ENCODE measurements at regions not wholly inside any gene's neighbourhood (a gene's known extent, or its start where the extent isn't known, plus 50 kb on each side); places are given as distances from the start of the nearest gene placed in this dataset.
A peak's percentile ranks its signal among the peaks of the same experiment; 100 is the strongest.

DNA sequence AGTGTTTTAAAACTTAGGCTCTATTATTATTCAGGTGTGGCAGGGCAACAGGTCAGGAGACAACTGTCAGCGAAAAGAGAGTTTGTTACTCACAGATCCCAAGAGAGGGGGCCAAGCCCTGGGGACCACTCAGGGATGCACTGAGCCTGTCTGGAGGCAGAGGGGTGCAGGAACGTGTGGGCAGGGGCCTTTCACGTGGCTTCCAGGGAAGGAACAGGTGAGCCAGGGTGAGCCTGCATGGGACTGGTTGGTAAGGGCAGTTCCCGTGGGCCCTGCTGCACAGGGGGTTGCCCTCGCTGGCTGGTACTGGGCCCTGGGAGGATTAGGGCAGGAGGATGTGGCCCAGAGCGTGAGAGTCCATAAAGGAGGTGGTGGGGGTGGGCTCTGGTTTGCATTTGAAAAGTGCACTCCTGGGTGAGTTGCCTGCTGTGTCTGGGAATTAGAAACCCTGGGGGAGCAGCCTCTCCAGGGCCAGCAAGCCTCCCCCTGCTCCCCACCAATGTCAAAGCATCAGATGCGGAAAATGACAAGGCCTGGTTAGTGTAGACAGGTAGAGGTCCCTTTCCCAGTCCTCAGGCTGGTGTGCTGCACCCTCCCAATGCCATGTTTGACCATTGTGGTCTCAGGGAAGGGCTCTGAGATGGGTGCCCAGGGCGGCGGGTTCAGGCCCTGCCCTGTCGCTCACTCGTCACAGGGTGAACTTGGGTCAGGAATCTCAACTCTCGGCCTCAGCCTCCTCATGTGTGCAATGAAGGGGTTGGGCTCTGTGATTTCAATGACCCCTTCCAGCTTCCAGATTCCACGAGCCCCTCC, 127.4 kb upstream of the RPS6KA2 start:
- TF ChIP-seq, protein P1, sequence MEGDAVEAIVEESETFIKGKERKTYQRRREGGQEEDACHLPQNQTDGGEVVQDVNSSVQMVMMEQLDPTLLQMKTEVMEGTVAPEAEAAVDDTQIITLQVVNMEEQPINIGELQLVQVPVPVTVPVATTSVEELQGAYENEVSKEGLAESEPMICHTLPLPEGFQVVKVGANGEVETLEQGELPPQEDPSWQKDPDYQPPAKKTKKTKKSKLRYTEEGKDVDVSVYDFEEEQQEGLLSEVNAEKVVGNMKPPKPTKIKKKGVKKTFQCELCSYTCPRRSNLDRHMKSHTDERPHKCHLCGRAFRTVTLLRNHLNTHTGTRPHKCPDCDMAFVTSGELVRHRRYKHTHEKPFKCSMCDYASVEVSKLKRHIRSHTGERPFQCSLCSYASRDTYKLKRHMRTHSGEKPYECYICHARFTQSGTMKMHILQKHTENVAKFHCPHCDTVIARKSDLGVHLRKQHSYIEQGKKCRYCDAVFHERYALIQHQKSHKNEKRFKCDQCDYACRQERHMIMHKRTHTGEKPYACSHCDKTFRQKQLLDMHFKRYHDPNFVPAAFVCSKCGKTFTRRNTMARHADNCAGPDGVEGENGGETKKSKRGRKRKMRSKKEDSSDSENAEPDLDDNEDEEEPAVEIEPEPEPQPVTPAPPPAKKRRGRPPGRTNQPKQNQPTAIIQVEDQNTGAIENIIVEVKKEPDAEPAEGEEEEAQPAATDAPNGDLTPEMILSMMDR (IDR thresholded peaks at IDR 0.05; ENCODE audit: low read depth, low read length, missing control alignments) = no peak
- H3K4me3 ChIP-seq (ENCODE audit: low read depth, low read length) = no peak overlapping the region
- DNase-seq (ENCODE audit: low read depth) = no peak

DNA sequence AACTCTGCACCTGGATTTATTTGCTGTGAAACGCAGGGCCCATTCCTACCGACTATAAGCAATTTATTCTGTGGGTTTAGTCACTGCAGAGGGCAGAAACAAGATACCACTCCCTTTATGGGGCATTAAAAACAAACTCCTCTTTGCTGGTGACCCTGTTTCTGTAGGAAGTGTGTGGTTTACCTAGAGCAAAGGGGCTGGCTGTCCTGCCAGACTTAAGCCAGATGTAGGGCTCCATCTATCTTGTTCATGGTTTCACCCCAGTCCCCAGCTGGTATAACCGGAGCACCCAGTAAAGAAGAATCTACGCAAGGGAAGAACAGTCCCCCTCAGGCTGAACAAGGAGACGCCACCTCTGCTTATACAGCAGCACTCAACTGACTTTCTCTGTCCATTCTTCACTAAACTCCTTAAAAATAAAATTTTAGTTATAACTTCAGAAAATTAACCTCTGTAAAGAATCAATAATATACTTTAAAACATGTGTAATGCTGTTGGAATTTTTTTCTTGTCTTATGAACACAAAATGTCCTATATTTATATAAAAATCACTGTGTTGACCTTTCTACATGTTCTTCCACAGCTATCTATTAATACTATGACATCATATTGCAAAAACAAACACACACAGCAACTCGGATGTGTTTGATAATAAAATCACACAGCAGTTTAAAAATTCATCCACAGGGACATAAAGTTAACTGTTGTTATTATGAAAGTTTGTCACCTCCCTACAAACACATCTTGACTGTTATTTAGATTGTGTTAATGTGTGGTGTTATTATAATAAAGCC, 126.1 kb upstream of the RPS6KA2 start:
- H3K4me3 ChIP-seq (ENCODE audit: low read depth, low read length) = no peak overlapping the region
- TF ChIP-seq, protein P1 (IDR thresholded peaks at IDR 0.05; ENCODE audit: low read depth, low read length, missing control alignments) = no peak
- DNase-seq (ENCODE audit: low read depth) = no peak

DNA sequence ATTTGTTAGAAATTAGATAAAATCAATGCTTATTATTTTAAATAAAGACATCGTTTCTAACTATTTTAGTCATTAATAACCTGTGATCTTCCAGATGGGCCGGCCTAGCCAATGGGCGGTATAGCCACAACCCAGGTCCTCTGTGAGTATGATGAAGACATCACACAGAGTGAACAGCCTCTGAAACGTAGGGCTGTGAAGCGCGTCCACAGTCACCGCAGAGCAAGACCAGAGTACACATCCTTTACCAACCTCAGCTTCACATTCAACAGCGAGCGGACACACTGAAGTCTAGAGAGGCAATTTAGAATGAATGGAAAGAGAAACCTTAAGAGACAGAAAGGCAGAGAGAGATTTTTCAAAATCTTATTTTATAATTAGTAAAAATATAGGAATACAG, 125.0 kb upstream of the RPS6KA2 start:
- peak; percentile 22 for DNase-seq (ENCODE audit: low read depth)
- TF ChIP-seq, protein P1 (IDR thresholded peaks at IDR 0.05; ENCODE audit: low read depth, low read length, missing control alignments) = no peak
- no peak overlapping the region for H3K4me3 ChIP-seq (ENCODE audit: low read depth, low read length)

DNA sequence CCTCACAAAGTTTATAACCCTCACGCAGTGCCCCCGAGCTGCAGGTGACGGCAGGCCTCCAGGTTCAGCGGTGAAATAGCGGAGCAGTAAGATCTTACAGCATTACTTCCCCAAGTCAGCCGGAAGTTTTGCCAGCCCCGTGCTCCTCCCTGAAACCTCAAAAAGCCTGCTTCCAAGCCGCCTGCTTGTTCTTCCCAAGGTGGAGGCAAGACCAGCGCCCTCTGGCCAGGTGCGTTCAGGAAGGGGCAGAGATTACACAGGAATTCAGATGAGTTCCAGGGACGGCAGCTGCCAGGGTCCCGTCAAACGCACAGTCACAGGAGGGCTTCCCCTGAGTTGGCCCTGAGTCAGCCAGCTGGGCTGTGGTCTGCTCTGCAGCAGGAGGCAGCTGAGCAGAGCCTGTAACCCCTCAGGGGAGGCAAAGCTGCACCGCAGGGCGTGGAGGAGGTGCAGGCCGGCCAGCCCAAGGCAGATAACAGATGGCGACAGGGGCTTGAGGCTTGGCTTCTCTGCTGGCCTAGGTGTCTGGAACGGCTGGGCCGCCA, 124.1 kb upstream of the RPS6KA2 start:
- H3K4me3 ChIP-seq (ENCODE audit: low read depth, low read length) = no peak overlapping the region
- no peak for DNase-seq (ENCODE audit: low read depth)

DNA sequence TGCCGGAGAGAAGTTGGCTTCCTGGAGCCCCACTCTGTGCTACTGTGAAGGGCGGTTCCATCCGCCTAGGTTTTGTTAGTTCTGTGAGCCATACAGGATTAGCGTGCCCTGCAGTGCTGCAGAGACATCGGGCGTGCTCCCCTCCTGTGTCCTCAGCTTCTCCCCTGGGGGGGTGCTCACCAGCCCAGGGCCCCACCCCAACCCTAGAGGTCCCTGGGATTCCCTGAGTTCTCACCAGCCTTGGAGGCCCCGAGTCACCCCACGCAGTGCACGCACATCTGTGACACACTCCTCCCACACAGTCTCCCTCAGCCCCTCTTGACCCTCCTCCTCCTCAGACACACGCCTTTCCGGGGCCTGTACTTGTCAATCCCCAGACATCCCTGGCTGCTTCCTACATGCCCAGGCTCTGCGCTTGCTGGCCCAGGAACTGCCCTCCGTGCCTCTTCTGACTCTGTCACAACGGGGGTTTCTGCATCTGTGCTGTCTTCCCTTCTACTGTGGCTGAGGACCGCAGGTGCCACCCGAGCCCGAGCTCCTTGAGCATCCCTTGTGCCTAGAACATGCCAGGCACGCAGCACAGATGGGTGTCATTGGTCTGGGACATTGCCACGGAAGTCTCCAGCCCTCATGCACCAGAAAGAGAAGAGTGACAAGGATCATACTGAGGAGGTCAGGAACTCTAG, 123.2 kb upstream of the RPS6KA2 start:
- TF ChIP-seq, protein P1 (IDR thresholded peaks at IDR 0.05; ENCODE audit: low read depth, low read length, missing control alignments) = no peak
- no peak overlapping the region for H3K4me3 ChIP-seq (ENCODE audit: low read depth, low read length)
- DNase-seq (ENCODE audit: low read depth) = no peak

More for the DNA sequence above, 124.1 kb upstream of the RPS6KA2 start:
- TF ChIP-seq, protein P1 (IDR thresholded peaks at IDR 0.05; ENCODE audit: low read depth, low read length, missing control alignments) = no peak

DNA sequence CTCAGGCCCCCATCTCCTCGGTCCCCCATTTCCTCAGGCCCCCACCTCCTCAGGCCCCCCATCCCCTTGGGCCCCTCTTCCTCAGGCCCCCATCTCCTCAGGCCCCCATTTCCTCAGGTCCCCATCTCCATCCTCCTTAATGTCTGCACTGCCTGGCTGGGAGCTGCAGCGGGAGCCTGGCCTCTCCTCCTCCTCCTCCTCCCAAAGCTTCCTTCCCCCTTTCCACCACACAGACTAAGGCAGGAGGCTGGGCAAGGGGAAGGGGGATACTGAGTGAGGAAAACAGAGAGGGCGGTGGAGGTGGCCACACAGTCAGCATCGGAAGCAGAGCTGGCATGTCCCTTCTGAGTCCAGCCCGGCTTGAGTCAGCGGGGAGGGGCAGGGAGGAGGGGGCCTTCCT, 122.6 kb upstream of the RPS6KA2 start:
- no peak overlapping the region for H3K4me3 ChIP-seq (ENCODE audit: low read depth, low read length)
- no peak for DNase-seq (ENCODE audit: low read depth)
- TF ChIP-seq, protein P1 (IDR thresholded peaks at IDR 0.05; ENCODE audit: low read depth, low read length, missing control alignments) = no peak
